HepG2 (cell line): ENCODE measurements at regions not wholly inside any gene's neighbourhood (a gene's known extent, or its start where the extent isn't known, plus 50 kb on each side); places are given as distances from the start of the nearest gene placed in this dataset.
A peak's percentile ranks its signal among the peaks of the same experiment; 100 is the strongest.

Experiments
- ATAC-seq: fragments of 200-7000 bp; cut with Tn5 transposase; 3 replicates; pipeline ENCODE4 v1.9.1; 2020; ENCODE audit warnings: mild to moderate bottlenecking, moderate library complexity
- BruUV-seq: library from RNA; stranded (reverse); fragments of 400-500 nt; replicated peaks from 2 replicates; lab custom pipeline; 2021; lab: Mats Ljungman, UMichigan
- CTCF ChIA-PET: fragments of 300-600 bp; formaldehyde crosslinking; extraction: SDS; loops from one replicate; lab custom pipeline; 2021; ENCODE audit warnings: low total read pairs, inconsistent platforms, low intra/inter-chr PET ratio; lab: Yijun Ruan, JAX
- POLR2A ChIA-PET: fragments of 350-600 bp; sonication (Branson Sonifier 250); formaldehyde crosslinking; loops from one replicate; lab custom pipeline; 2020; ENCODE audit warnings: antibody characterized with exemption, inconsistent platforms; lab: Yijun Ruan, JAX
- DNase-seq: peaks from one replicate; pipeline ENCODE4 v3.0.0-alpha.2; 2015; ENCODE audit warnings: low spot score
- FAIRE-seq: peaks from 3 replicates; lab custom pipeline; 2011; peaks lifted over from hg19 to GRCh38; lab: Jason Lieb, UNC
- H2AFZ ChIP-seq: one replicate; pipeline ENCODE4 v1.6.1; 2011; ENCODE audit warnings: low read length, inconsistent platforms
- H3K27ac ChIP-seq: fragments of 300-600 bp; 3 replicates; pipeline ENCODE4 v1.8.0; 2011; ENCODE audit warnings: mixed run types, mild to moderate bottlenecking, mixed read lengths, low read length, inconsistent platforms; ENCODE audit not compliant: insufficient read depth; ENCODE audit errors: extremely low read length
- H3K27me3 ChIP-seq, 2 experiments: fragments of 200-600 bp in 1 of 2; 2 replicates in 1 of 2; 3 replicates in 1 of 2; pipeline versions ENCODE4 v1.6.0 to v1.8.0; 2011; ENCODE audit warnings: low read length in 2 of 2, mild to moderate bottlenecking in 2 of 2, moderate library complexity in 2 of 2, inconsistent platforms in 1 of 2; ENCODE audit not compliant: insufficient read depth in 2 of 2, control insufficient read depth in 1 of 2
- H3K36me3 ChIP-seq, 2 experiments: fragments of 200-600 bp in 1 of 2; replicated peaks in 1 of 2; 2 replicates in 1 of 2; 3 replicates in 1 of 2; pipeline versions ENCODE4 v1.5.1 to v1.8.0; 2011; ENCODE audit warnings: low read length in 2 of 2, inconsistent platforms in 1 of 2; ENCODE audit not compliant: insufficient read depth in 2 of 2, control insufficient read depth in 1 of 2
- H3K4me1 ChIP-seq: 2 replicates; pipeline ENCODE4 v1.5.1; 2012; ENCODE audit warnings: low read length, inconsistent platforms; ENCODE audit not compliant: insufficient read depth
- H3K4me2 ChIP-seq: 2 replicates; pipeline ENCODE4 v1.6.0; 2011; ENCODE audit warnings: low read depth, low read length, inconsistent platforms
- H3K4me3 ChIP-seq, 3 experiments: fragments of 200-600 bp in 1 of 3; sonication (generic), shearing (Covaris generic) in 1 of 3; replicated peaks in 1 of 3; 2 replicates each; pipeline ENCODE4 v1.5.1; 2011 to 2016; ENCODE audit warnings: low read length in 3 of 3, inconsistent platforms in 2 of 3, low read depth in 2 of 3, mild to moderate bottlenecking in 2 of 3, control low read depth in 1 of 3, mixed read lengths in 1 of 3; ENCODE audit not compliant: insufficient read depth in 1 of 3
- H3K79me2 ChIP-seq: one replicate; pipeline ENCODE4 v1.6.1; 2011; ENCODE audit warnings: low read length, inconsistent platforms; ENCODE audit not compliant: insufficient read depth
- H3K9ac ChIP-seq: 2 replicates; pipeline ENCODE4 v1.6.0; 2011; ENCODE audit warnings: mild to moderate bottlenecking, low read depth, low read length, inconsistent platforms; ENCODE audit not compliant: insufficient read depth
- H3K9me3 ChIP-seq: 2 replicates; pipeline ENCODE4 v1.5.1; 2012; ENCODE audit warnings: mild to moderate bottlenecking, low read length
- H4K20me1 ChIP-seq: 2 replicates; pipeline ENCODE4 v1.6.0; 2011; ENCODE audit warnings: inconsistent platforms, mild to moderate bottlenecking, low read length, moderate library complexity; ENCODE audit not compliant: insufficient read depth
- IKZF1 ChIP-seq: fragments of 450-650 bp; IDR thresholded peaks from 2 replicates; pipeline ENCODE4 v1.7.1; 2016
- KLF9 ChIP-seq: IDR thresholded peaks from 2 replicates; pipeline ENCODE4 v1.6.1; 2016; ENCODE audit warnings: low read depth
- RARG ChIP-seq: sonication (generic); formaldehyde crosslinking; IDR thresholded peaks from 2 replicates; pipeline ENCODE4 v1.4.0; 2020; ENCODE audit warnings: low read depth, mild to moderate bottlenecking, missing genetic modification reagents
- ZNF180 ChIP-seq: sonication (generic); formaldehyde crosslinking; IDR thresholded peaks from 2 replicates; pipeline ENCODE4 v1.4.0; 2020; ENCODE audit warnings: low read depth, missing genetic modification reagents, borderline replicate concordance
- ZNF720 ChIP-seq: sonication (generic); formaldehyde crosslinking; IDR thresholded peaks from 2 replicates; pipeline ENCODE4 v1.4.0; 2020; ENCODE audit warnings: missing genetic modification reagents
- WGBS: methylation state at CpG from one replicate; pipeline ENCODE4 v1.1.6; 2017; ENCODE audit warnings: low lambda C conversion rate; 5-methylcytosine and 5-hydroxymethylcytosine counted together
- in situ Hi-C: cut with HindIII; loops from 2 replicates; pipeline ENCODE4 v1.10.0; 2017; ENCODE audit warnings: low pct_unique_long_range_greater_than_20kb; ENCODE audit not compliant: extremely low pct_ligation_motif_present
- intact Hi-C: fragments of 100-400 bp; cut with micrococcal nuclease; formaldehyde crosslinking; loops from one replicate; pipeline ENCODE4 v1.10.0; 2022; ENCODE audit not compliant: unreplicated experiment
- TF ChIP-seq, protein P1 (sequence below): fragments of 450-650 bp; IDR thresholded peaks from 2 replicates; pipeline ENCODE4 v1.6.1; 2016
- TF ChIP-seq, protein P2 (sequence below): sonication (generic); formaldehyde crosslinking; IDR thresholded peaks from 2 replicates; pipeline ENCODE4 v1.4.0; 2020; ENCODE audit warnings: mild to moderate bottlenecking, low read depth, missing genetic modification reagents

DNA sequence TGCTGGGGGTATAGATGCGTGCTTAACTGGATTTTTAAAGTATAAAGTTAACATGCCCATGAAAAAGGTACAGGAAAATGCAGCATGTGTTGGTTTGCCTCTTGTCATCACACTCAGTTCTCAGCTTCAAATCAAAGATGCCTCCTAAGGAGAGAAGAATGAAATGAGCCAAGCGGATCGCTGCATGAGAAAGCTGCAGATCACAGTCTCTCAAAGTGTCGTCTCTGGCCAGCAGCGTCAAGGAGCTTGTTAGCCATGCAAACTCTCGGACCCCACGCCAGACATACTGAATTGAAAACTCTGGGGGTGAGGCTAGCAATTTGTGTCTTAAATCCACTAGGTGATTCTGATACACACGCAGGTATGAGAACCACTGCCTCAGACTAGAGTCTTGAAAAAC lies 297.2 kb downstream of the AJAP1 start:
- in situ Hi-C loops, result no loop called here
- no peaks in the 10 kb centered on the region for H3K36me3 ChIP-seq

DNA sequence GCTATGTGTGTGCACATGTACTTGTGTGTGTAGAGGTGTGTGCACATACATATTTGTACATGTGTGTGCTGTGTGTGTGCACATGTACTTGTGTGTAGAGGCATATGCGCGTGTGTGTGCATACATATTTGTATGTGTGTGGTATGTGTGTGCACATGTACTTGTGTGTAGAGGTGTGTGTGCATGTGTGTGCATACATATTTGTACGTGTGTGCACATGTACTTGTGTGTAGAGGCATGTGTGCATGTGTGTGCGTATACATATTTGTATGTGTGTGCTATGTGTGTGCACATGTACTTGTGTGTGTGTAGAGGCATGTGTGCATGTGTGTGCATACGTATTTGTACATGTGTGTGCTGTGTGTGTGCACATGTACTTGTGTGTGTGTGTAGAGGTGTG lies 291.9 kb downstream of the AJAP1 start:
- POLR2A ChIA-PET, result no interaction called here
- TF ChIP-seq, protein P1, sequence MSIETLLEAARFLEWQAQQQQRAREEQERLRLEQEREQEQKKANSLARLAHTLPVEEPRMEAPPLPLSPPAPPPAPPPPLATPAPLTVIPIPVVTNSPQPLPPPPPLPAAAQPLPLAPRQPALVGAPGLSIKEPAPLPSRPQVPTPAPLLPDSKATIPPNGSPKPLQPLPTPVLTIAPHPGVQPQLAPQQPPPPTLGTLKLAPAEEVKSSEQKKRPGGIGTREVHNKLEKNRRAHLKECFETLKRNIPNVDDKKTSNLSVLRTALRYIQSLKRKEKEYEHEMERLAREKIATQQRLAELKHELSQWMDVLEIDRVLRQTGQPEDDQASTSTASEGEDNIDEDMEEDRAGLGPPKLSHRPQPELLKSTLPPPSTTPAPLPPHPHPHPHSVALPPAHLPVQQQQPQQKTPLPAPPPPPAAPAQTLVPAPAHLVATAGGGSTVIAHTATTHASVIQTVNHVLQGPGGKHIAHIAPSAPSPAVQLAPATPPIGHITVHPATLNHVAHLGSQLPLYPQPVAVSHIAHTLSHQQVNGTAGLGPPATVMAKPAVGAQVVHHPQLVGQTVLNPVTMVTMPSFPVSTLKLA, result peak; percentile 97
- TF ChIP-seq ZNF720 (CRISPR knock-in tag) (no peak), IKZF1 (0 out of 2 replicates have a peak, but pooled peaks have one; percentile 56), KLF9 (no peak)
- no peaks in the 10 kb centered on the region for H3K36me3 ChIP-seq
- H3K4me3 ChIP-seq, result no peak overlapping the region
- no TSS peak for BruUV-seq
- in situ Hi-C loops (no loop called here), intact Hi-C loops (no loop called here)
- 3% methylated on average over 5 of the region's 5 CpGs for WGBS
- CTCF ChIA-PET, result no interaction called here
- H3K27me3 ChIP-seq, result no peaks in the 10 kb centered on the region; a peak in 1 of 5 replicates
- no peak overlapping the region for H3K9ac ChIP-seq
- no peaks in the 10 kb centered on the region for H3K4me1 ChIP-seq
- no peaks in the 10 kb centered on the region for H3K79me2 ChIP-seq
- no peak overlapping the region for H3K4me2 ChIP-seq
- ATAC-seq, result no peak
- peaks cover 63% of the 10 kb centered on the region for H3K9me3 ChIP-seq
- H3K27ac ChIP-seq, result no peak overlapping the region
- no peaks in the 10 kb centered on the region for H4K20me1 ChIP-seq
- FAIRE-seq, result no peak
- no peak for DNase-seq
- H2AFZ ChIP-seq, result no peak overlapping the region

More for the DNA sequence above, 297.2 kb downstream of the AJAP1 start:
- no peaks in the 10 kb centered on the region; a peak in 1 of 5 replicates for H3K27me3 ChIP-seq
- BruUV-seq, result no TSS peak
- intact Hi-C loops, result no loop called here
- FAIRE-seq (no peak), DNase-seq (no peak), ATAC-seq (no peak)
- peaks cover 72% of the 10 kb centered on the region for H3K9me3 ChIP-seq
- no peaks in the 10 kb centered on the region for H3K79me2 ChIP-seq
- TF ChIP-seq, protein P2, sequence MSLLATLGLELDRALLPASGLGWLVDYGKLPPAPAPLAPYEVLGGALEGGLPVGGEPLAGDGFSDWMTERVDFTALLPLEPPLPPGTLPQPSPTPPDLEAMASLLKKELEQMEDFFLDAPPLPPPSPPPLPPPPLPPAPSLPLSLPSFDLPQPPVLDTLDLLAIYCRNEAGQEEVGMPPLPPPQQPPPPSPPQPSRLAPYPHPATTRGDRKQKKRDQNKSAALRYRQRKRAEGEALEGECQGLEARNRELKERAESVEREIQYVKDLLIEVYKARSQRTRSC (CRISPR knock-in tag), result no peak
- TF ChIP-seq RARG (CRISPR knock-in tag) (no peak), ZNF180 (CRISPR knock-in tag) (no peak)
- H3K9ac ChIP-seq, result no peak overlapping the region
- ChIA-PET POLR2A (no interaction called here), CTCF (no interaction called here)
- H3K27ac ChIP-seq, result no peak overlapping the region
- WGBS, result 46% methylated on average over 8 of the region's 8 CpGs
- H4K20me1 ChIP-seq, result no peaks in the 10 kb centered on the region
- no peaks in the 10 kb centered on the region for H3K4me1 ChIP-seq
- H3K4me3 ChIP-seq, result no peak overlapping the region
- H2AFZ ChIP-seq, result no peak overlapping the region
- H3K4me2 ChIP-seq, result no peak overlapping the region
